ES-I3 (cell line): ENCODE measurements at regions not wholly inside any gene's neighbourhood (a gene's known extent, or its start where the extent isn't known, plus 50 kb on each side); places are given as distances from the start of the nearest gene placed in this dataset.

Experiments used
- H3K36me3 ChIP-seq: 2 replicates; pipeline ENCODE4 v1.6.1; 2013; ENCODE audit warnings: mild to moderate bottlenecking, low read length, control low read depth, moderate library complexity; ENCODE audit not compliant: insufficient read depth
- H3K4me1 ChIP-seq: 2 replicates; pipeline ENCODE4 v1.6.1; 2013; ENCODE audit warnings: mild to moderate bottlenecking, control low read depth, low read length; ENCODE audit not compliant: insufficient read depth
- H3K9ac ChIP-seq: 2 replicates; pipeline ENCODE4 v1.6.1; 2013; ENCODE audit warnings: low read depth, mild to moderate bottlenecking, low read length, moderate library complexity
- H3K9me3 ChIP-seq: 2 replicates; pipeline ENCODE4 v1.6.1; 2013; ENCODE audit warnings: mild to moderate bottlenecking, low read length, moderate library complexity; ENCODE audit not compliant: control insufficient read depth, insufficient read depth

- Histone ChIP-seq H3K36me3 (no peaks in the 10 kb centered on the region), H3K9ac (no peak overlapping the region), H3K4me1 (no peaks in the 10 kb centered on the region), H3K9me3 (no peaks in the 10 kb centered on the region)
These were observed 856.3 kb upstream of the SALL3 start for GRCh38 chr18:78123144-78123909.

DNA sequence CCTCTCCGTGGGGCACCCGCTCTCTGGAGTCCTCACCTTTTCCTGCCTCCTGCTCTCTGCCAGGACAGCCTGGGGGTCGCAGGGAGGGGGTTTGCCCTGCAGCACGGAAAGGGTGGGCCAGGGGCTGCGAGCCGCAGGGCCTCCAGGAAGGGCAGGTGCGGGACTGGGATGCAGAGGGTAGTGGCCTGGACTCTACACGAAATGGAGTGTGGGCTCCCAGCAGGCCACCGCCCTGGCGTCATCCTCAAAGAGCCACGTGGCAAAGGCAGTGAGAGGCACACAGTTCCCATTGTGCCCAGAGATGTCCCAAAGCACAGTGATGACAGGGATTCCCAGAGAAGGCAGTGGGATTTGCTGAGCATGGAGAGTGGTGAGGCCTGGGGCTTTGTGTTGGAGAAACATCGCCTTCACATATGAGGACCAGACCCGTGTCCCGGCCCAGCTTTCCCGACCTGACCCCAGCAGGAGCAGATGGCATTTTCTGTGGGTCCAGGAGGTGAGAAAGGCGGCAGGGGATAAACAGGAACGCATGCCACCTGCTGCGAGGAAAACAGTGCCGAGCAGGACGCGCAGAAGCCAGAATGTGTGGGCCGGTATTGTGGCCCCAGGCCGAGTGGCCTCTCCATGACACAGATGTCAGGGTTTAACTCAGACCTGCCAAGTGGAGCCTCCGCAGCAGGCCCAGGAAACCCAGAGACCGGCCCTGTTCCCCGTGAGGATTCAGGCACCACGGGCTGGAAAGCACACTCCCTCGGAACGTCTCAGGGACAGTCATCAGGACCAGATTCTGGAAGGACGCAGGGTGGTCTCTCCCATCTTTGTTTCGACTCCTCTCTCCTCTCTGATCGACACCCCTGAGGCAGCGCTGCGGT, 855.5 kb upstream of the SALL3 start:
- no peaks in the 10 kb centered on the region for H3K36me3 ChIP-seq
- H3K4me1 ChIP-seq, result no peaks in the 10 kb centered on the region
- H3K9me3 ChIP-seq, result no peaks in the 10 kb centered on the region
- H3K9ac ChIP-seq, result no peak overlapping the region

DNA sequence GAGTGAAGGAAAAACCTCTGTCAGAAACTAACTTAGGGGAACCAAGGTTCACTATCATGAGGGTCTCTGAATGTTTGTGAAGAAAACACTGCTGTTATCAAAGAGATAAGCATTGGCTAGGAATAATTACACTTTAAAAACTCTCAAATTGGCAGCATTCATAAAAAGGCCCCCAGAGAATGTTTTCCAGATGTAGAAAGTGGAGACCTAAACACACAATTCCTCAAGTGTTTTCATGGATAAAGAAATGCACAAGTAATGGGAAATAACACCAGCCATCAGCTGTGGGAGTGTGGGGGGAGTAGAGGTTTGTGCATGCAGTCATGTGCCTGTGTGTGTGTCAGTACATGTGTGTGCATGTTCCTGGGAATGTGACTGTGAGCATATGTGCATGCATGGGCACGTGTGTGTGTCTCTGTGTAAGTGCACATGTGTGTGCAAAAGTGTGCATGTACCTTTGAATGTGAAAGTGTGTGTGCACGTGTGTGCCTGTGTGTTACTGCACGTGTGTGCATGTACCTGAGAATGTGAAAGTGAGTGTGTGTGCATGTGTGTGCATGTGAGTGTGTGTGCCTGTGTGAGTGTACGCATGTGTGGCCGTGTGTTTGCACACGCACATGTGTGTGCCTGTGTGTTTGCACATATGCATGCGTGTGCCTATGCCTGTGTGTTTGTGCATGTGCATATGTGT, 854.3 kb upstream of the SALL3 start:
- Histone ChIP-seq H3K9ac (no peak overlapping the region), H3K9me3 (no peaks in the 10 kb centered on the region), H3K36me3 (no peaks in the 10 kb centered on the region), H3K4me1 (no peaks in the 10 kb centered on the region)

DNA sequence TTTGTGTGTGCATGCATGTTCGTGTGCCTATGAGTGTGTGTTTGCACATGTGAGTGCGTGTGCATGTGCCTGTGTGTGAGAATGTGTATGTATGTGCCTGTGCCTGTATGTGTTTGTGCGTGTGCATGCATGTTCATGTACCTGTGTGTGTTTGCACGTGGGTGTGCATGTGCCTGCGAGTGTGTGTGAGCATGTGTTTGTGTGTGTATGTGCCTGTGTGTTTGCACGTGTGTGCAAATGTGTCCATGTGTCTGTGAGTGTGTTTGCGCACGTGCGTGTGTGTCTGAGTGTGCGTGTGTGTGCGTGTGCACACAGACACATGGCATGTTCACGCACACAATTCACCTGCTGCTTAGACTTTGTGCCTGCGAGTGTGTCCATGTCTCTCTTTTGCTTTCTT, 853.5 kb upstream of the SALL3 start:
- Histone ChIP-seq H3K4me1 (no peaks in the 10 kb centered on the region), H3K9ac (no peak overlapping the region), H3K36me3 (no peaks in the 10 kb centered on the region), H3K9me3 (no peaks in the 10 kb centered on the region)

DNA sequence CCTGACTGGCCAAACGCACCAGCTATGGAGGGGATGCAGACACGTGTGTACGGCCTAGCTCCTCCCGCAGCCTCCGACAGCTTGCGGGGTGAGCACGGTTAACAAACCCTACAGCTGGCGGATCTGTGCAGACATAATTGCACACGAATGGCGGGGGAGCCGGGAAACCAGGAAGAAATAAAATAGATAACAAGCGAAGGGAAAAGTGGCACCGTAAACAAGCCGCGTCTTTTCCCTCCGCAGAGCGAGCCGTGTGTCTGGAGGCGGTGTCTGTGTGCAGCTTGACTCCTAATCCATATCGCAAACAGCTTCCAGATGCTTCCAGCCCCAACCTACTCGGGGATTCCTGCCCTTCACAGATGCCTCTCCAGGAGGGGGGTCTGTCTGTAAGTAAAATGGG, 853.1 kb upstream of the SALL3 start:
- Histone ChIP-seq H3K4me1 (no peaks in the 10 kb centered on the region), H3K9me3 (no peaks in the 10 kb centered on the region), H3K9ac (no peak overlapping the region), H3K36me3 (no peaks in the 10 kb centered on the region)

DNA sequence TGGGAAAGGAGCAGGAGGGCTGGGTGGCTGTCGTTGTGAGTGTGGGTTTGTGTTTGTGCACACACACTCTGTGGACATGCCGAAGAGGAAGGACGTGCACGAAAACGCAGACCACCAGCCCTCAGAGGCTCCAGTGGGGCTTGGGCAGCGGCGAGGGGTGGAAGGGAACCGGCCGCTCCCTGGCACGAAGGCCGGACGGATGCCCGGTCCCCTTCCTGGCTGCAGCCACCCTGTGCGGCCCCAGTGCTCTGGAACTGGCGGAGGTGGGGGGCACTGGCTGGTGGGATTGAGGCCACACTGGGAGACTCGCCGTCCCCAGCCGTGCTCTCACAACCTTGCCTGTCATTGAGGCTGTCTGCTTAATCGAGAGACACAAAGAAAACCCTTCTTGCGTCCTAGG, 852.6 kb upstream of the SALL3 start:
- H3K9ac ChIP-seq, result no peak overlapping the region
- no peaks in the 10 kb centered on the region for H3K9me3 ChIP-seq
- no peaks in the 10 kb centered on the region for H3K4me1 ChIP-seq
- H3K36me3 ChIP-seq, result no peaks in the 10 kb centered on the region

DNA sequence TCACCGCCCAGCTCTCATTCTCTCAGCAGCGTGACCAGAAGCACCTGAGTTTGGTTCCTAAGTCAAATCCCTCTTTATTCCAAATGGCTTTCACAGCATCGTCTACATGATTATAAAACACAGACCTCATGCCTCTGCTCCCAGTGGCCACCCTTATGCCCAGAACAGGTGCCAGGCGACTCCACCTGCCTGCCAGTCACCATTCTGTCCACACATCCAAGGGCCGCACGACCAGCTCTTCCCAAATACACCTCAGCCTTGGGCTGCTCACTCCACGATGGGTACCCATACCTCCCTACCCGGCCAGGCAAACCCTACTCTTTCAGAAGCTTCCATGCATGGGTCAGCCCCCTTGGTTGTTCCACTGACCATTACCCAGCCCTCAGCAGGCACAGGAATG, 851.6 kb upstream of the SALL3 start:
- Histone ChIP-seq H3K9ac (no peak overlapping the region), H3K4me1 (no peaks in the 10 kb centered on the region), H3K9me3 (no peaks in the 10 kb centered on the region), H3K36me3 (no peaks in the 10 kb centered on the region)

- Histone ChIP-seq H3K9me3 (no peaks in the 10 kb centered on the region), H3K4me1 (no peaks in the 10 kb centered on the region), H3K9ac (no peak overlapping the region), H3K36me3 (no peaks in the 10 kb centered on the region)
These were observed 850.4 kb upstream of the SALL3 start for GRCh38 chr18:78129260-78129659.

DNA sequence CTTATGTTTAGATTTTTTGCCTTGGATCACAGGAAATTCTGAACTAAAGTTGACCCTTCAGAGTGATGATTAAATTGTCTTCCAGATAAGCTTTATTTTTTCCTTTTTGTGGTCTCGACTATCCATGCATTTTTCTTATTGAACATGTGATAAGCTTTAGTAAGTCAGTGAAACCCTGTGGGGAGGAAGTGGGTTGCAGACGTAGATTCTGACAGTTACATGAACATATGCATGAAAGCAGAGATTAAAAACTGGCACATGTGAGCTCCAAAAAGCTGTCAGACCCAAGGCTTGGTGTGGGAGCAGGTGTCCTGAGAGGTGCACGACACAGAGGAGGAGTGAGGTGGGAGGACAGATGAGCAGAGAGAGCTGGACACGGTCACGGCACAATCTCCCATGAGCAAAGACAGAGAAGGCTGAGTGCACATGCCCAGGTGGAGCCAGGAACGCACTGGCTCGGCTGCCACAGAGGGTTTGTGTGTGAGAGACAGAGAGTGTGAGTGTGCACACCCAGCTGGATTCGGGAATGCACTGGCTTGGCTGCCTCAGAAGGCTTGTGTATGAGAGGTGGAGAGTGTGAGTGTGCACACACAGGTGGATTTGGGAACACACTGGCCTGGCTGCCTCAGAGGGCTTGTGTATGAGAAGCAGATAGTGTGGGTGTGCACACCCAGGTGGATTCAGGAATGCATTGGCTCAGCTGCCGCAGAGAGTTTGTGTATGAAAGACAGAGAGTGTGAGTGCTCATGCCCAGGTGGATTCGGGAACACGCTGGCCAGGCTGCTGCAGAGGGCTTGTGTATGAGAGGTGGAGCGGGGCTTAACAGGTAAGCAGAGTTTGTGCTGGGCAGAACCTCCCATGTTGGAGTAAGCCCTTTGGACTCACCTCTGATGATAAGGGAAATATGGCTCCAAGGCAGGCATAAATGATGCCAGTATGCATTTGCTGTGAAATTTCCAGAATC, 849.1 kb upstream of the SALL3 start:
- Histone ChIP-seq H3K4me1 (no peaks in the 10 kb centered on the region), H3K9me3 (no peaks in the 10 kb centered on the region), H3K36me3 (no peaks in the 10 kb centered on the region), H3K9ac (no peak overlapping the region)

GRCh38 chr18:78133729-78134128, 845.9 kb upstream of the SALL3 start:
- Histone ChIP-seq H3K9me3 (no peaks in the 10 kb centered on the region), H3K9ac (no peak overlapping the region), H3K4me1 (0 out of 2 replicates have a peak, but pooled peaks cover 12% of the 10 kb centered on the region), H3K36me3 (no peaks in the 10 kb centered on the region)

DNA sequence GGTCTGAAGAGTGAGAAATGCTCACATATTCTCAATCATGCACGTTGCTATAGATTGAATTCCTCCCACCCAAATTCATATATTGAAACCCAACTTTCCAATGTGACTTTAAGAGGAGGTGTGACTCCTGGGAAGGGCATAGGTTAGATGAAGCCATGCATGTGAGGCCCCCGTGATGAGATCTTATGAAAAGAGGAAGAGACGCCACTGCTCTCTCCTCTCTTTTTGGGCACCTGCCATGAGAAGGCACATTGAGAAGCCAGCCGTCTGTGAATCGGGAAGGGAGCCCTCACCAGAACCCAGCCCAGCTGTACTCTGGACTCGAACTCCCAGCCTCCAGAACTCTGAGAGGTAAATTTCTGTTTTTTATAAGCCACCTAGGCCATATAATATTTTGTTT, 842.6 kb upstream of the SALL3 start:
- Histone ChIP-seq H3K36me3 (no peaks in the 10 kb centered on the region), H3K4me1 (peaks cover 19% of the 10 kb centered on the region; the same call in 1 of the 2 replicates), H3K9me3 (no peaks in the 10 kb centered on the region), H3K9ac (no peak overlapping the region)

GRCh38 chr18:78138983-78139496, 840.6 kb upstream of the SALL3 start:
- no peaks in the 10 kb centered on the region for H3K9me3 ChIP-seq
- H3K9ac ChIP-seq, result no peak overlapping the region
- no peaks in the 10 kb centered on the region for H3K36me3 ChIP-seq
- peaks cover 19% of the 10 kb centered on the region; the same call in 1 of the 2 replicates for H3K4me1 ChIP-seq

DNA sequence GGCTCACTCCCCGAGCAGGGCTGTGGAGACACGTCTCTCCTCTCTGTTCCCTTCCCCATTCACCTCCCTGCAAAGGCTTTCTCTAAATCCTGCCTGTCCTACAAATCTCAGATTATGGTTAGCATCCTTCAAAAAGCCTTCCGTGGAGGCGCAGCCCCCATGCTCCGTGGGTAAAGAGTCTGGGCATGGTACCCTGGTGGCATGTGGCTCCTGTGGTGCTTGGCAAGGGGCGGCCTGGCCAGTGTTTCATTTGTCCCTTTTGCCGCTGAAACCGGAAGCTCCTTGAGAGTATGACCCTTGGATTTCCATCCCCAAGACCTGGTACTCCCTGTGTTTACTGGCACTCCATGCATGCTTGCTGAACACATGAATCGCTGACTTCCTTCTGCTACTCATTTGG, 839.3 kb upstream of the SALL3 start:
- no peaks in the 10 kb centered on the region for H3K36me3 ChIP-seq
- H3K9ac ChIP-seq, result no peak overlapping the region
- H3K9me3 ChIP-seq, result no peaks in the 10 kb centered on the region
- H3K4me1 ChIP-seq, result peaks cover 19% of the 10 kb centered on the region; the same call in 1 of the 2 replicates
